NCI-H146 (cell line): ENCODE measurements at regions not wholly inside any gene's neighbourhood (a gene's known extent, or its start where the extent isn't known, plus 50 kb on each side); places are given as distances from the start of the nearest gene placed in this dataset.

ENCODE experiments used
- DNase-seq: peaks from one replicate; lab custom pipeline; 2025; lab: John Stamatoyannopoulos, UW

- DNase-seq: no peak
Measured at GRCh38 chr7:124423863-124424262, 341.7 kb downstream of the GPR37 start.

GRCh38 chr7:124422081-124422480 lies 343.5 kb downstream of the GPR37 start:
- DNase-seq: no peak

- no peak for DNase-seq
Measured at GRCh38 chr7:124420367-124420766, 345.2 kb downstream of the GPR37 start.

GRCh38 chr7:124413029-124413428 lies 352.6 kb downstream of the GPR37 start:
- DNase-seq: no peak

- DNase-seq: no peak
Measured at GRCh38 chr7:124412531-124412930, 353.1 kb downstream of the GPR37 start.

GRCh38 chr7:124411796-124412195 lies 353.8 kb downstream of the GPR37 start:
- DNase-seq: no peak

GRCh38 chr7:124403587-124403986 lies 362.0 kb downstream of the GPR37 start:
- no peak for DNase-seq

GRCh38 chr7:124403112-124403511 lies 362.5 kb downstream of the GPR37 start:
- DNase-seq: no peak

- DNase-seq: no peak
Measured at GRCh38 chr7:124399941-124400340, 365.7 kb downstream of the GPR37 start.

- no peak for DNase-seq
Measured at GRCh38 chr7:124398937-124399552, 366.2 kb upstream of the TMEM229A start.

GRCh38 chr7:124397134-124397533 lies 364.3 kb upstream of the TMEM229A start:
- no peak for DNase-seq

- no peak for DNase-seq
Measured at GRCh38 chr7:124390301-124390700, 357.4 kb upstream of the TMEM229A start.

GRCh38 chr7:124388751-124389150 lies 355.9 kb upstream of the TMEM229A start:
- no peak for DNase-seq

- no peak for DNase-seq
Measured at GRCh38 chr7:124387056-124387455, 354.2 kb upstream of the TMEM229A start.

- no peak for DNase-seq
Measured at GRCh38 chr7:124379296-124379695, 346.4 kb upstream of the TMEM229A start.

GRCh38 chr7:124376111-124376510 lies 343.2 kb upstream of the TMEM229A start:
- DNase-seq: no peak

- no peak for DNase-seq
Measured at GRCh38 chr7:124375391-124375790, 342.5 kb upstream of the TMEM229A start.

- DNase-seq: no peak
Measured at GRCh38 chr7:124369310-124369709, 336.4 kb upstream of the TMEM229A start.

GRCh38 chr7:124366118-124366517 lies 333.3 kb upstream of the TMEM229A start:
- DNase-seq: no peak

GRCh38 chr7:124364283-124364682 lies 331.4 kb upstream of the TMEM229A start:
- DNase-seq: no peak

- DNase-seq: no peak
Measured at GRCh38 chr7:124354201-124354600, 321.3 kb upstream of the TMEM229A start.

GRCh38 chr7:124351950-124352349 lies 319.1 kb upstream of the TMEM229A start:
- no peak for DNase-seq

- no peak for DNase-seq
Measured at GRCh38 chr7:124349443-124349842, 316.6 kb upstream of the TMEM229A start.

- DNase-seq: no peak
Measured at GRCh38 chr7:124338861-124339260, 306.0 kb upstream of the TMEM229A start.
